ENCODE measurements at regions not wholly inside any gene's neighbourhood (a gene's known extent, or its start where the extent isn't known, plus 50 kb on each side); places are given as distances from the start of the nearest gene placed in this dataset.

DNA sequence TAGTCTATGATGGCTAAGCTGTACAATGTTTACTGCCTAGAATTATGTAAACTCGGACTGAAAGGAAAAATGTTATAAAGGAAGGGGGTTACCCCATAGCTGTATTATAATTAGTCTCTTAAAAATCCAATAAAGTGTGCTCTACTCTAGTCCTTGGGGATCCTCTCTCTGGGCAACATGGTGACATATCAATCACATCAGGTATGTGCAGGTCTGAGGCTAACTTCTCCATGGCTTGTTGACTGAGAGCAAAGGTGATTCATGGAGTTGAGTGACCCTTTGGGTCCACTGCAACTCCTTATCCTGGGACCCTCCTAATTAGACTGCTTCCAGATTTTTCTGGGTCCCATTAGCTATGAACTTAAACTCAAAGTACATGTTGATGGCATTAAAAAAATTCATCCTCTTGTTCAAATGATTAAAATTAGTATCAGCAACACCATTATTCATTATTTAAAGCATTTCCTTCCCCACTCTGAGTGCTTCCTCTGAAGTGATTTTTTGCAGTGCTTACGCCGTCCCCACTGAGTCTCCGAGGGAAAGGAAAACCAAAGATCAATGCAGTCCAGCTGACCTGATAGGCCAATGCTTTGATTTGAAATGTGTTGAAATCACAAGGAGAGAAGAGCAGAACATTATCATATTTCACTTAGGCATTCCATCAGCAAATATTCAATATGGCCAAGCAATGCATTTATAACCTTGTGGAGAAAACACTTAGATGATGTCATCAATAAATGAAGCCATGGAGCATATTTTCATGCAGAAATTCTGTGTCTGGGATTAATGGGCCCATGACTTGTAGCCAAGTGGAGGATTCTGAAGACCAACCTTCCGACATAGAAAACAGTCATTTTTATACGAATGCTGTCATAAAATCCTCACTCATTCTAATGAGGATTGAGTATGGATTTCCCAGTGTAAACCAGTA, 161.7 kb upstream of the CRBN start:
- no peaks in the 10 kb centered on the region for H3K4me1 ChIP-seq
- H3K4me3 ChIP-seq: no peak overlapping the region
- TF ChIP-seq POLR2AphosphoS5 (IDR thresholded peaks at IDR 0.05): no peak
- no peak for TF ChIP-seq POLR2A (IDR thresholded peaks at IDR 0.05)
- TF ChIP-seq, protein P1, sequence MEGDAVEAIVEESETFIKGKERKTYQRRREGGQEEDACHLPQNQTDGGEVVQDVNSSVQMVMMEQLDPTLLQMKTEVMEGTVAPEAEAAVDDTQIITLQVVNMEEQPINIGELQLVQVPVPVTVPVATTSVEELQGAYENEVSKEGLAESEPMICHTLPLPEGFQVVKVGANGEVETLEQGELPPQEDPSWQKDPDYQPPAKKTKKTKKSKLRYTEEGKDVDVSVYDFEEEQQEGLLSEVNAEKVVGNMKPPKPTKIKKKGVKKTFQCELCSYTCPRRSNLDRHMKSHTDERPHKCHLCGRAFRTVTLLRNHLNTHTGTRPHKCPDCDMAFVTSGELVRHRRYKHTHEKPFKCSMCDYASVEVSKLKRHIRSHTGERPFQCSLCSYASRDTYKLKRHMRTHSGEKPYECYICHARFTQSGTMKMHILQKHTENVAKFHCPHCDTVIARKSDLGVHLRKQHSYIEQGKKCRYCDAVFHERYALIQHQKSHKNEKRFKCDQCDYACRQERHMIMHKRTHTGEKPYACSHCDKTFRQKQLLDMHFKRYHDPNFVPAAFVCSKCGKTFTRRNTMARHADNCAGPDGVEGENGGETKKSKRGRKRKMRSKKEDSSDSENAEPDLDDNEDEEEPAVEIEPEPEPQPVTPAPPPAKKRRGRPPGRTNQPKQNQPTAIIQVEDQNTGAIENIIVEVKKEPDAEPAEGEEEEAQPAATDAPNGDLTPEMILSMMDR (IDR thresholded peaks at IDR 0.05 in 8 of 11, conservative IDR thresholded peaks at IDR 0.05 in 3 of 11): no peak
- no peak overlapping the region for H3K27ac ChIP-seq
- intact Hi-C loops (cut with DNase I; ENCODE audit: low total_unique reads): no loop called here
- no peaks in the 10 kb centered on the region for H3K36me3 ChIP-seq
- DNase-seq: no peak
- no peaks in the 10 kb centered on the region for H3K9me3 ChIP-seq
- WGBS, 5 donors: 71 to 80% (median 73%) methylated on average over 6 of the region's 6 CpGs
- no peaks in the 10 kb centered on the region for H3K27me3 ChIP-seq (replicated peaks in 1 of 7)

DNA sequence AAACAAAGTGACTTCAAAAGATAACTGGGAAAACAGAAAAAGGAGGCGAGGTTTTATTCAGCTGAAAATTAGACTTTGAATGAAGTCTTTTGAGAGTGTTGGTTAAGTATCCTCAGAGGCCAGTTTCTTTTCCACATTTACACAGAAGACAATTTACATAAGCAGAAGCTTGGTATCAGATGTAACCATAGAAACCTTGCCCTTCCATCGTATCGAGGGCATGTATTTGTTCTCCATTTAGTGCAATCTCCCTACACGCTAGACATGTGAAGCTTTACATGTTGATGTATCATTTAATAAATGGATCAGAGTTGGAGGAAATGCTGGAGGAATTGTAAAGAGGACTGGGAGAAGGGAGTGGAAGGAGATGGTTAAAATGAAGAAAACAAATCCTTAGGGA, 161.0 kb upstream of the CRBN start:
- H3K4me3 ChIP-seq: no peak overlapping the region
- intact Hi-C loops (cut with DNase I; ENCODE audit: low total_unique reads): no loop called here
- no peaks in the 10 kb centered on the region for H3K36me3 ChIP-seq
- H3K4me1 ChIP-seq: no peaks in the 10 kb centered on the region
- TF ChIP-seq, protein P1 (IDR thresholded peaks at IDR 0.05 in 8 of 11, conservative IDR thresholded peaks at IDR 0.05 in 3 of 11): no peak
- no peak for TF ChIP-seq POLR2A (IDR thresholded peaks at IDR 0.05)
- TF ChIP-seq POLR2AphosphoS5 (IDR thresholded peaks at IDR 0.05): no peak
- WGBS, 5 donors: 88 to 94% (median 89%) methylated on average over 4 of the region's 4 CpGs
- H3K27me3 ChIP-seq (replicated peaks in 1 of 7): no peaks in the 10 kb centered on the region
- H3K9me3 ChIP-seq: no peaks in the 10 kb centered on the region
- no peak for DNase-seq
- H3K27ac ChIP-seq: no peak overlapping the region

DNA sequence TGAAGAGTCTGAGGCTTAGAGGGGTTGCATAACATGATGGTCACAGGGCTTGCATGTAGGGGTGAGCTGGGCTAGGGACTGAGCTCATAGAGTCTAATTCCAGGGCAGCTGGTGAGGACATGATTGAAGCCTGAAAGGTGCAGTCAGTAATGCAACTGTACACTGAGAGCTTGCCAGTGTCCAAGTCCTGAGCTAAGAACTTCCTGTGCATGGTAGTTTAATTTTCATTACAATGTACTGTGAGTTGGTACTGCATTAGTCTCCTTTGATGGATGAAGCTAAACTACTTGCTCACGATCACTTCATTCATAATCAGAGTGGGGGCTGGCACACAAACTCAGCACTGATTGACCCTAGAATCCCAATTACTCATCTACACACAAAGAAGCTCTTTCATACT, 156.4 kb upstream of the CRBN start:
- Histone ChIP-seq H3K9me3 (no peaks in the 10 kb centered on the region), H3K27me3 (replicated peaks in 1 of 7) (no peaks in the 10 kb centered on the region), H3K4me3 (no peak overlapping the region), H3K27ac (no peak overlapping the region), H3K36me3 (no peaks in the 10 kb centered on the region), H3K4me1 (no peaks in the 10 kb centered on the region)
- TF ChIP-seq, protein P1 (IDR thresholded peaks at IDR 0.05 in 8 of 11, conservative IDR thresholded peaks at IDR 0.05 in 3 of 11): no peak
- TF ChIP-seq POLR2AphosphoS5 (IDR thresholded peaks at IDR 0.05) (no peak), POLR2A (IDR thresholded peaks at IDR 0.05) (no peak)
- intact Hi-C loops (cut with DNase I; ENCODE audit: low total_unique reads): no loop called here
- no peak for DNase-seq
- WGBS, 5 donors: 76 to 91% (median 80%) methylated on average over 1 of the region's 1 CpG

DNA sequence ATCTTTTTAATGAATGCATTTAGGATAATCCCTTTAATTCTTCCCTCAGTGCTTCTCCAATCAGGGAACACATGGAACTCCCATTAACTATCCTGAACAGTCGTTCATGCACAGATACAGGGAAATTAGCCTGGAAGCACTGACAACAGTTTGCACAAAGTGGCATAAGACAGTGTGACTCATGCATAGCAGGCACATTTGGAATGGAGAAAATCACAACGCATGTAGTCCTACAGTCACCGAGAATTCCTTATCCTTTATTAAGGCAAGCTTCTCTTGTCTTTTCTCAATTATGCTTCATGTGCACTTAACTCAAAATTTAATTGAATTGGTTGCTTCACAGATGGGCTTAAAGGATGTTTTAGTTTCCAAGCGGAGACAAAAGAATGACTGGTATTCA, 155.0 kb upstream of the CRBN start:
- Histone ChIP-seq H3K36me3 (no peaks in the 10 kb centered on the region), H3K9me3 (no peaks in the 10 kb centered on the region), H3K27ac (no peak overlapping the region), H3K27me3 (replicated peaks in 1 of 7) (no peaks in the 10 kb centered on the region), H3K4me1 (no peaks in the 10 kb centered on the region), H3K4me3 (no peak overlapping the region)
- TF ChIP-seq, protein P1 (IDR thresholded peaks at IDR 0.05 in 8 of 11, conservative IDR thresholded peaks at IDR 0.05 in 3 of 11): no peak
- TF ChIP-seq POLR2AphosphoS5 (IDR thresholded peaks at IDR 0.05) (no peak), POLR2A (IDR thresholded peaks at IDR 0.05) (no peak)
- WGBS, 5 donors: 79 to 85% (median 83%) methylated on average over 4 of the region's 4 CpGs
- intact Hi-C loops (cut with DNase I; ENCODE audit: low total_unique reads): no loop called here
- DNase-seq: no peak
